HG03025 (cell line): ENCODE measurements at regions not wholly inside any gene's neighbourhood (a gene's known extent, or its start where the extent isn't known, plus 50 kb on each side); places are given as distances from the start of the nearest gene placed in this dataset.
"Not testable (repeated sequence)": the region's sequence is repeated elsewhere in the genome, so short reads cannot be mapped to it uniquely, and the experiment has no call there.

Source experiments
- ATAC-seq: cut with Tn5 transposase; IDR thresholded peaks from one replicate; pipeline ENCODE4 v1.9.1; 2021; ENCODE audit warnings: mild to moderate bottlenecking, moderate library complexity; ENCODE audit not compliant: unreplicated experiment, low FRiP score

DNA sequence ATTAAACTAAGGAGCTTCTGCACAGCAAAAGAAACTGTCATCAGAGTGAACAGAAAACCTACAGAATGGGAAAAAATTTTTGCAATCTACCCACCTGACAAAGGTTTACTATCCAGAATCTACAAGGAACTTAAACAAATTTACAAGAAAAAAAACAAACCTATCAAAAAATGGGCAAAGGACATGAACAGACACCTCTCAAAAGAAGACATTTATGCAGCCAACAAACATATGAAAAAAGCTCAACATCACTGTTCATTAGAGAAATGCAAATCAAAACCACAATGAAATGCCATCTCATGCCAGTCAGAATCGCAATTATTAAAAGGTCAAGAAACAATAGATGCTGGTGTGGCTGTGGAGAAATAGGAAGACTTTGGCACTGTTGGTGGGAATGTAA, 218.5 kb upstream of the SMIM30 start:
- ATAC-seq: not testable (repeated sequence)

DNA sequence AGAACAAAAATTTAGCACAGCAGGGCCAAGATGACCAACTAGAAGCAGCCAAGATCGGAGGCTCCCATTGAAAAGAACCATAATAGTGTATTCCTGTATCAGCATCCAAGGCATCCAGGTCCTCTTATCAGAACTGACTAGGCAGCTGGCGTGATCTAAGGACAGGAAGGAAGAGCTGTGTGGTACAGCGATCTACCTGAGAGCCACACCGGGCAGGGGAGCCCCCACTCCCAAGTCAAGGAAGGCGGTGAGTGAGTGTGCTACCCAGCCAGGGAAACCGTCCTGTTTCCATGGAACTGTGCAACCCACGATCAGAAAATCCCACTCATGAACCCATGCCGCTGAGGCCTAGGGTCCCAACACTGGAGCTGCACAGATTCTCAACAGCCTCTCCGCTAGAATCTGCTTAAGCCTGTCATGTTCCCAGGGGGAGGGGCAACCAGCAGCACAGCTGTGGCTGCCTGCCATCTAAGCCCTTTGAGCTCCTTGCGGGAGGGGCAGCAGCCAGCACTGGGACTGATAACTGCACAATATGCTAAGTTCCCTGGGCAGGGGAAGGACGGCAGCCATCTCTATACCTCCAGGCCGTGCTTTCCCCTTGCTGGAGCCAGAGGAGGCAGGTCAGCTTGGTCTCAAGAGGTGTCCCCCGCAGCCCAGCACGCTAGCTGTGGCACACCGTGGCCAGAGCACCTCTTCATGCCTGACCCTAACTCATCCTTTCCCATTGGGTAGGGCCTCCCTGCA, 213.0 kb upstream of the SMIM30 start:
- no peak for ATAC-seq

DNA sequence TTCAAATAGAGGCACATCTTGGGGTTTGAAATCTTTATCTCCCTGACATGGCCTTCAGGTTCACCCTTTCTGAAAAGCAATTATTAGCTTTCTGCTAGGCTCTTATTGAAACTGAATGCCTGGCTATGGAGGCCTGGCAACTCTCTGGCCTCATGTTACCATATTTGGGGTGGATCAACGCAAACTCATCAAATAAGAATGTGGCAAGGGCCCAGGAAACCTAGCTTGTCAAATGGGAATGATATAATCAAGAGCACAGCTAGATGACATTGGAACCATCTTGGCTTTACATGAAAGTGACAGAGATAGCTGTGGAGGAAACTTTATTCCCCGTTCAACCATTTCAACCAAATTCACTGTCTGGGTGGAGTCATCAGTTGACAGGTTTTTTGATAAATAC, 202.8 kb upstream of the SMIM30 start:
- no peak for ATAC-seq

DNA sequence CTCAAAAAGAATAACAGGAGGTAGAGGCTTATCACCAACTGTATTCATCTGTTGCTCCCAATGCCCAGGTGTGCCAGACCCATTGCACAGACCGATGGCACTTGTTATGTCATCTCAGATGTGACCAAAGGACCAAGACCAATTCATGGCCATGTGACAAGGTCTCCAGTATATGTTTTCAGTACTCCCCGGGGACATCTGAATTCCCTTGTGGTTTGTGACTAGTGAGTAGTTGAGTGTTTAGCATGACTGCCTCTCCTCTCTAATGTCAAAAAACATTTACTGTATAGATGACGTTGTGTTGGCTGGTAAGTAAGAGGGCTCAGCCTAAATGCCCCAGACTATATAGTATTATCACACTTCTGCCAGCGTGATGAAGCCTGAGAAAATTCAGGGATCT, 202.1 kb upstream of the SMIM30 start:
- ATAC-seq: no peak

DNA sequence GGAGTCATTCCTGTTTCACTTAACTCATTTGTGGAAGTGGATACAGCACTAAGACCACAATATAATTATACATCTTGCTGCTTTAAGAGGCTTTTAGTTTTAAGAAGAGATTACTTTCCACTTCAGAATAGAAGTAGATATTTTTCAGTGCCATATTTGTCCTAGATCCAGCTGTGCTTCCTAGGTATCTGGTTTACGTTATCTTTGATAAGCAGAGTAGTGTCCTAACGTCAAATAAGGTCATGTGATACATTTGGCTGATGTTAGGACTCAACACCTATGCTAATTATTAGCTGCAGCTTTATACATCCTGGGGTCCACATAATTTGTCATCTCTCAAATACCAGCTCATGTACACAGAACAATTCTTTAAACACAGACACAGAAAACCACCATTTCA, 196.2 kb upstream of the SMIM30 start:
- no peak for ATAC-seq

DNA sequence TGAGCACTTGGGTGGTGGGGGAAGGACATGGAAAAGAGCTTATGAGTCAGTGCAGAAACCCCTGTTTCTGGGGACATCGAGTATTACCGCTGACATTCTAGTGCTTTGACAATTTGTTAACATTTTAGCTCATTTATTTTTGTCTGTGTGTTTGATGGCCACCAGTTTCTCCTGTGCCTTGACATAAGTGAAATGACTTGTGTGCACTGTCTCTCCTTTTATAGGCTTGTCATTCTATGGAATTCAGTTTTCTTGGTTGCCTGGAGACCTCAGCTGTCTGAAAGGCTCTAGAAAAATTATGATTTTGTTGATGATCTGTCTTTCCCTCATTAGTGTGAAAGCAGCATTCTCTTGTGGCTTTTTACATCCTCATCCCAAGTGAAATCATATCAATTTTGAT, 190.0 kb upstream of the SMIM30 start:
- ATAC-seq: no peak

DNA sequence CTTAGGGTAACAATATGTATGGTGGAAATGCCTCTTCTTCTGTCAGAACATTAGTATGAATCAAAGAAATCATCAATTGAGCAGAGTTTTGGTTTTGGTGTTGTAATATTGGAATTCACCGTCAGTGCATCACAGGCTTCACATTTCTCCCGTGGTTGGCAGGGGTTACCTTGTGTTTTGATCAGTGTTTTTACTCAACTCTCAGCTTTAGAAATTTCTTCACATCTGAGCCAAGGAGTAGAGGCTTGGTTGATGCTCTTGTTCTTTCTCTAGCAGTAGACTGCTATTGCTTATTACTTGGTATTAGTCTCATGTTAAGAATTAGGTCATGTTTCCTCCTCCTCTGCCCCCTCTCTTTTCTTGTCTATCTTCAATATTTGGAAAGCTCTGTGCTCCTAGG, 188.8 kb upstream of the SMIM30 start:
- no peak for ATAC-seq

DNA sequence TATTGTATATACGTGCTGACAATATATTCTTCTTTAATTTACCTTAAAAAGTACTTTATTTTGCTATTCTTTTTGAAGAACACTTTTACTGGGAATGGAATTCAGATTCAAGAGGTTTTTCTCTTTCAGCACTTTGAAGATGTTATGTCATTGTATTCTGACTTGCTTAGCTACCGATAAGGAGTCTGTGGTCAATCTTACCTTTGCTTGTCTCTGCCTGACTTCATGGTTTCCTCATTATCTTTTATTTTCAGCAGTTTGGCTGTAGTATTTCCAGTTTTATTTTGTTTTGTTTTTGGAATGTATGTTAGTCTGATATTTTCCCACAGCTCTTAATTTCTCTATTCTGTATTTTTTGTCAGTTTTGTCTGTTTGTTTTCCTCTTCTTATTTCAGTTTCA, 187.9 kb upstream of the SMIM30 start:
- ATAC-seq: no peak

DNA sequence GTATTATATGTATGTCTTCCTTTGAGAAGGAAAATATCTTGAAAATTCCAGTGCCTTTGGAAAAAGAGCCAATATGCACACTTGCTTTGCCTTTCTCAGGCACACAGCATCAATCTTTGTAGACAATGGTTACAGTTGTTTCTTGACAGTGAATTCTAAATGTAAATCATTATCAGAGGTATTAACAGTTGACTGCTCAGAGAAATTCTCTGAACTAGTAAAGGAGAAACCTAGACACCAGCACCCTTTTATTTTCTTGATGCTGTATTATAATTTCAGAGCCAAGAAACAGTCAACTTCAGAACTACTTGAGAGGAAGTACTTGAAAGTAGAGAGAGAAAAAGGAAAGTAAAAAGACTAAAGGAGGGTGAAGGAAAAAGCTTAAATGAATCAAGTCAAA, 185.8 kb upstream of the SMIM30 start:
- ATAC-seq: no peak

DNA sequence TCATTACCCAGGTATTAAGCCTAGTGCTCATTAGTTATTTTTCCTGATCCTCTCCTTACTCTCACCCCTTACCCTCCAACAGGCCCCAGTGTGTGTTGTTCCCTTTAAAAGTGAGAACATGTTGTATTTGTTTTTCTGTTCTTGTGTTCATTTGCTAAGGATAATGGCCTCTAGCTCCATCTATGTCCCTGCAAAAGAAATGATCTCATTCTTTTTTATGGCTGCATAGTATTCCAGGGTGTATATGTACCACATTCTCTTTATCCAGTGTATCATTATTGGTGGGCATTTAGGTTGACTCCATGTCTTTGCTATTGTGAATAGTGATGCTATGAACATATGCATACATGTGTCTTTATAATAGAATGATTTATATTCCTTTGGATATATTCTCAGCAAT, 185.0 kb upstream of the SMIM30 start:
- not testable (repeated sequence) for ATAC-seq

DNA sequence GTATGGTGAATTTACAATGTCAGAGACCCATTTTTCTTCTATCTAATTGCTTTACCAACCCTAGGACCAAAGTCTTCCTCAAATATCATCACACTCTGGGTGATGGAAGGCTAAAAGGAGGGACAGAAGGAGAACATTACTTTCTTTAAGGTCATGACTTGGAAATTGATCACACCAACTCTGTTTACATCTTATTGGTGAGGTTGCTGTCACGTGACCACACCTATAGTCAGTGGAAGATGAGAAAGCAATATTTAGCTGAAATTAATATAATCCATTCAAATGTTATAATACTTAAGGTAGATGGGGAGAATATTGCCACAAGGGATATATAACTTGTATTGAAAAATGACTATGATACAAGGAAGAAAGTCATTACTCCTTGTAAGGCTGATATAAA, 183.6 kb upstream of the SMIM30 start:
- ATAC-seq: no peak

DNA sequence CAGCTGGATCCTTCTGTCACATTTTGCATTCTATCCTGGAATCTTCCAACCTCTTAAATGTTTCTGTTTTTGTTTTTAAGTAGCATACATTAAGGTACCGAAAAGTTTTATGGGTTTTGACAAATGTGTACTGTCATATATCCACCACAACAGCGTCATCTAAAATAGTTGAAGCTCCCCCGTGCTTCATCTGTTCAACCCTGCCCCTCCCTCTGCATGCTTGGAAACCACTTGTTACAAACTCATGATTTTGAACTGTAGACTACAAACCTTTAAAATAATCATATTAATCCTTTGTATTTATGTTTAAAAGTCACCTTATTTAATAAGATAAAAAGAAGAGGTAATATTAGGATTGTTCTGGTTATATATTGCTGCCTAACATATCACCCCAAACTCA, 182.8 kb upstream of the SMIM30 start:
- ATAC-seq: no peak

DNA sequence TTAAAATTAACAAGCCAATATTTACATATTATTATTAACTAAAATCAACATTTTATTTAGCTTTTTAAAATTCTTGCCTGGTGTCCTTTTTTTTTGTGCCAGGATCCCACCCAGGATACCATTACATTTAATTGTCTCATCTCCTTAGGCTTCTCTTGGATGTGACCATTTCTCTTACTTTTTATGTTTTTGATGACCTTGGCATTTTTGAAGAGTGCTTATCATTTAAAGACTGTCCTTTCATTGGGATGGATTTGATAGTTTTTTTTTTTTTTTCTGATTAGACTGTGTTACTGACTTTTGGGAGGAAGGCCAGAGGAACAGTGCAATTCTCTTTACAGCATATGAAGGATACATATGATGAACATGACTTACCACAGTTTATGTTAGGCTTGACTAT, 181.4 kb upstream of the SMIM30 start:
- ATAC-seq: no peak

DNA sequence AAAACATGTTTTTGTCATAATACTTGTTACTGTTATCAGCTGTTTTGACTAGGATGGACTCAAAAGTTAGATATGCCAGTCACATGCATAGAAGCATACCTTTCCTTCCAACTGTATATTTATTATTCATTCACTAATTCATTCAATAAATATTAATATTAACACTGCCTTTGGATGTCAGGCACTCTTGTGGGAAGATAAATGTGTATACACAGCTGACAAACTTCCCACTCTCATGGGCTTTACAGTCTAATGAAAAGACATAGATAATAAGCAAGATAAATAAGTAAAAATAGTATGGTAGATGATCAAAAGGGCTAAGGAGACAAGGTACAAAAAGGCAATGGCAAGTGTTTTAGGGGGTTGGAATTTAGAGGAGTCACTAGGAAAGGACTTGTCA, 180.1 kb upstream of the SMIM30 start:
- ATAC-seq: no peak

DNA sequence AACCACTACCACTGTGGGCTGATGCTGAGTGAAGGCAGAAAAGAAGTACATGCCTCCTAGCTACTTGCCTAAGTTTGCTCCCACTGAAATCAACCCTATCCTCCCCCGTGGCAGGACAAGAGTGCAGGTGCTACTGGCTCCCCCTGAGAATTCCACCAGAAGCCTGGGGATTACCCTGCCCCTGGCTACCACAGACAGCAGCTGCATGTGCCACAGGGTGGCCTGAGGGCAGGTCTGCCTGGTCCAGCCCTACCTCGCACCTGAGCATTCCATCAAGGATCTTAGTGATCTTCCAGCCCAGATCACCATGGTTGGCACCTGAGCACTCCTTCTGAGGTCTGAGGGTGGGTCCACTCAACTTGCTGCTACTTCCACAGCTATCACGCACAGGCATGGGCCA, 176.4 kb upstream of the SMIM30 start:
- ATAC-seq: no peak

DNA sequence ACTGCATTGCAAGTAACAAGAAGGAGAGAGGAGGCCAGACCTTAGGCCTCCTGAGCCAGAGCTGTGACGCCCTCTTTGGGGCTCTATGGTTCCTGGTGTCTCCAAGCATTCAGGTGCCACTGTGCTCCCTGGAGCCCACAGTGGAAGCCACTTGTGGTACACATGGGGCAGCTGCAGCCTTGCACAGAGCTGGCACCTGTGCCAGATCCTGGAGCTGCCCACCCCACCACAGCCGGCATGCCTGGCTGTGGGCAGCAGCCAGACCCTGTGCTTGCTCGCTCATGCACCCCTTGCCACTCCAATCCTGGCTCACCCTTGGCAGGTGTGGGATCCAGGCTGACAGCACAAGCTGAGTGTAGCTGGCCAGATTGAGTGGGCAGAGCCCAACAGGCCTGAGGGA, 173.8 kb upstream of the SMIM30 start:
- no peak for ATAC-seq

DNA sequence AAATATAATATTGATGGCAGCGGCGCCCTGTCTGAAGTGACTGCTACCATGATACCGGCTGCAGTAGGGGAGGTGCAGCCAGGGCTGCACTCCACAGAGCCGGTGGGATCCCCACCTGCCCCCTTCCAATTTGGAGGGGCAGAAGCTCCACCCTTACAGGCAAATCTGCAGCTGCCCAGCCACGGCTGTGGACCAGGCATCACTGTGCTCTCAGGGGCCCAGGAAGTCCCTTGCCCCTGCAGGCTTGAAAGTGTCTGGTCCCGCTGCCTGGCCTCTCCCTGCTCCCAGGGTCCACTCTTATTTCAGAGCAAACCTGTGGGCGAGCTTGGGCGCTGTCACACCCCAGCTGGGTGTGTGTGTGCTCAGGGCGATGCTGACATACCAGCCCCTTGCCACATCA, 172.7 kb upstream of the SMIM30 start:
- ATAC-seq: no peak

DNA sequence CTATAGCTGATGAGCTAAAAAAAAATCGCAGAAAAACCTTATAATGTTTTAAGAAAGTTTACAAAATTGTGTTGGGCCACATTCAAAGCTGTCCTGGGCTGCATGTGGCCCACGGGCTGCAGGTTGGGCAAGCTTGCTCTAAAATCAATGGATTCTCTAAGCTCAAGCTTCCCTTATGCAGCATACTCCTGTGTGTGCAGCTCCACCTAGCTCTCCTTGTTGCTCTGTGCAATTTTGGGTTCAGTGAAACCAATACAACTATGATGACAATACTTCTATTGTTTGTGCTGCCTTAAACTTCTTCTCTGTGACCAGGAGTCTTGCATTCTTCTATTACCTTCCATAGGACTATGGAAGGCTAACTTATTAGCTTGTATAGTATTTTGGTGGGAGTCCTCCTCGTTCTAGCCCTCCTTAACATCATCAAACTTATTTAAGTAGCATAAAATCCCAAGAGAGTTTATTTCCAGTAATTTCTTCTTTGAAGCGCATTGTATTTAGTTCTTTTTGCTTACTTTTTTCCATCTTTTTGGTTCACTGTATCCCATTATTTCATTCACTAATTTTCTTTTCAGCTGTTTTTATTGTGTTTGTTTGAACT, 170.9 kb upstream of the SMIM30 start:
- peak; percentile 78 for ATAC-seq

DNA sequence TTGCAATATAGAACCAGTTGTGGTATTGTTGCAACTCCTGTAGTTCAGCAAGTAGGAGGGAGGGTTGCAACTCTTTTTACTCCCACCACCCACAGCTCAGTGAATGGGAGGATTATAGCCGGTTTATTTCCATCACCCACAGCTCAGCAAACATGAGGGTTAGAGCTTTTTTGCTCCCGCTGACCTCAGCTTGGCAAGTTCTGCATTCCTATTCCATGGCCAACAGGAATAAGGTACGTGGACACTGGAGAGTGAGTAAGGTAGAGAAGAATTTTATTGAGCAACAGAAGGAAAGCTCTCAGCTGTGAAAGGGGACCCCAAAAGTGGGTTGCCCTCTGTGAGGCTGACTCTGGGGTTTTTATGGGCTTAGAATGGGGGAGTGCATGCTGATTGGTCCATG, 167.1 kb upstream of the SMIM30 start:
- ATAC-seq: no peak

DNA sequence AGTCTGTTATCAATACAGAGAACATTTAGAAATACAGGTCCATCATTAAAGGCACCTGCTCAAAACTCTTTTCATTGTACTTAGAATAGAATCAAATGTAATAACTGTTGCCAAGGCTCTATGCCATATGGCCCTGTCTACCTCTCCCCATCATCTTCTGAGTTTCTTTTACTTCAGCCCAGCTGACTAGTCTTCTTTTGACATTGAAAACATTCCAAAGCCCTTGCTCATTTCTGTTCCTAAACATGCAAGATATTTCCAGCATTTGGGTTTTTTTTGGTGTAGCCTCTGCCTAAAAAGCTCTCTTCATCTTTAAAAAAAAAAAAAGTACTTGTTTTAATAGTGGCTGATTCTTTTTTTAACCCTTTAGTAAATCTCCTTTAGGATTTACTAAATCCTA, 165.5 kb upstream of the SMIM30 start:
- ATAC-seq: no peak

DNA sequence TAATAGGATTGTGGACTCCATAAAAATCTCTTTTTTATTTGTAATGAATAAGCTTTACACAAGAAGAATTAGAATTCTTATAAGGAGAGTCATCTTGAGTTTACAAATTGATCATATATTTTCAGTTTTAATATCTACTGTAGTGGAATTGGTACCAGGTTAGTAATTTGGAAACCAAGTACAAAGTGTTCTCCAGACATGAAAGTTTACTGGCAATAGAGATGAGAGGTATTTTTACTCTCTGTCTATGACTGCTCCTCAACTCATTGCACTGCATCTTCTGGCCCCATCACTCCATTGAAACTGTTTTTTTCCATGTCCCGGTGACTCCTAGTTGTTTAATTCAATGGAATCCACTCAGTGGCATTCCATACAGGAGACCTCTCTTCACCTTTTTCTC, 164.5 kb upstream of the SMIM30 start:
- ATAC-seq: no peak

DNA sequence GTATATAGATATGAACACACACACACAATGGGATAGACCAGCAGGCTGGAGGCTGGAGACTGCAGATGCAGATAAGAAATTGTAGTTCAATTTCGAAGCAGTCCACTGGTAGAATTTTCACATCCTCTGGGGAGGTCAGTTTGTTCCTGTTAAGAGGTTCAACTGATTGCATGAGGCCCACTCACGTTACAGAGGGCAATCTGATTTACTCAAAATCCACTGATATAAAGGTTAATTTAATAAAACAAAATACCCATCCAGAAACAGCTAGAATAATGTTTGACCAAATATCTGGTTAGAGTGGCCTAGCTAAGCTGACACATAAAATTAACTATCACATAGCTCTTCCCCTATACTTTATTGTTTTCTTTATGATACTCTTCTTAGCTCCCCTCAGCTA, 162.9 kb upstream of the SMIM30 start:
- ATAC-seq: no peak

DNA sequence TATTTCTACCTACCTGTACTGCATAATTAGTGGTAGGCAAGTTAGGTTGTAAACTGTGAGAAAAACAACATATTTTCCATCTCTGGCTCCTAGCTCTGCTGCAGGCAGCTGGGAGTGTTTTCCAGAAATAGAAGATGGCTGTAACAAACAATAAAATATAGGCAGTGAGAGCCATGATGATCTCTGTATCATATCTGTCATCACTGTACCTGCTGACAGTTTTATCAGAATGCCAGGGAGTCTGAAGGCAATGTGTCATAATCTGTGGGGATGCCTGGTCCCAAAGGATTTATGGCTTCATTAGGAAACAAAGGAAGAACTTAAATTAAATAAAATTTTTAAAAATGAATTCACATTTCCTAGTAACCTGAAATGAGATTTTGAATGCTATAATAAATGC, 160.9 kb upstream of the SMIM30 start:
- ATAC-seq: no peak
